HG03558 (cell line): ENCODE measurements at regions not wholly inside any gene's neighbourhood (a gene's known extent, or its start where the extent isn't known, plus 50 kb on each side); places are given as distances from the start of the nearest gene placed in this dataset.

Experiments used
- ATAC-seq: cut with Tn5 transposase; IDR thresholded peaks from one replicate; pipeline ENCODE4 v1.9.1; 2021; ENCODE audit warnings: moderate number of reproducible peaks; ENCODE audit not compliant: unreplicated experiment; ENCODE audit errors: extremely low read depth

DNA sequence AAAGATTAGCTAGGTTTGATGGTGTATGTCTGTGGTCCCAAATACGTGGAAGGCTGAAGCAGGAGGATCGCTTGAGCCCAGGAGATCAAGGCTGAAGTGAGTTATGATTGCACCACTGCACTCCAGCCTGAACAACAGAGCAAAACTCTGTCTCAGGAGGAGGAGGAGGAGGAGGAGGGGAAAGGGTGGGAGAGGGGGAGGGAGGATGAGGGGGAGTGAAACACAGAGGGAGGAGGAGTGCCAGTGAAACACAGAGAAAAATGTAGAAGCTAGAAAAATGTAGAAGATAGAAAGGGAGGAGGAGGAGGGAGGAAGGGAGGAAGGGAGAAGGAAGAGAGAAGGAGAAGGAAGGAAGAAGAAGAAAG, 387.5 kb downstream of the MTX2 start:
- no peak for ATAC-seq

DNA sequence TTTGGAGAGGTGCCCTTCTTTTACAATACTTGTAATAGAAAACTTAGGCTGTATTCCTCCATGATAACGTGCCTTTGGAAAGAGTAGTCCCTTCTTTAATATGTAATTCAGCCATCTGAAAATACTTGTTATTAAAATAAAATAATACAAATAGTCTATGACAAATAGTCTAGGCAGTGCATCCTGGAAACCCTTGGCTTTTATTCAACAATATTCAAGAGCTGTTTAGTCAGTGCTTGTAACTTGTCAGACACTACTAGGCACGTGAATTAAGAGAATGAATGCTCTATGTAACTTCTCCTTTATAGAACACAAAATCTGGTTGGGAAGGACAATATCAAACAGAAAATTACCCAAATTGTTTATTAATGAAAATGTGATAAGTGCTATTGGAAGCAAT, 388.2 kb downstream of the MTX2 start:
- no peak for ATAC-seq

DNA sequence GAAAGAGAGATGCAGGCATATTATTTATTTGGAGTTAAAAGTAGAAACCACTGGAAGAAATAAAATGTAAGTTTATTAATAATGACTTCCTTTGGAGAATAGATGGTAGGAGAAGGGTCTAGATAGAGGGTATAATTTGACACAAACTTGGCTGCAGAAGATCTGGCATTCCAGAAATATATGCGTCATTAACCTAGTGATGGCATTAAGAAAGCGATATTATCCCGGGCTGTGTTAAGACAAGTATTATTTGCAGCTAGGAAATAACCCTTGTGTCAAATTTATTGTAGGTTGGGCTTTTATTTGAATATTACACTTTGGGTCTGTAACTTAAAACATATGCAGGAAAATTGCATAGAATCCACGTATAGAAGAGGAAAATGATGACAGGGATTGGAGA, 389.5 kb downstream of the MTX2 start:
- ATAC-seq = no peak

DNA sequence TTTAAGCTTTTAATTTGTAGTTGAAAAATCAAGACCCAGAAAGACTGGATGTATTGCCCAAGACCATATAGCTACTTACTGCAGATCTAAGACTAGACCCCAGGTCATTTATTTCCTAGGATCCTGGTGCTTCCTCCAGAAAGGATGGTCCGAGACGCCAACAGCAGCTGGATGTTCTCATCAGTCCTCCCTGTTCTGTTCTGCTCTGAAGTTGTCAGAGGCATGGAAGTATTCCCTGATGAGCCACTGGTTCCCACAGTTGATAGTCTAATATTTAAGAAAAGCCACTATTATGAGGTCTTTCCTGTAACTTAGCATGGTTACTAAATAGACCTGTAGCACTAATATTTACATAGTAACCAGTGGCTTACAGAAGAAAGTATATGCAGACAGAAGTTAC, 393.5 kb downstream of the MTX2 start:
- no peak for ATAC-seq

DNA sequence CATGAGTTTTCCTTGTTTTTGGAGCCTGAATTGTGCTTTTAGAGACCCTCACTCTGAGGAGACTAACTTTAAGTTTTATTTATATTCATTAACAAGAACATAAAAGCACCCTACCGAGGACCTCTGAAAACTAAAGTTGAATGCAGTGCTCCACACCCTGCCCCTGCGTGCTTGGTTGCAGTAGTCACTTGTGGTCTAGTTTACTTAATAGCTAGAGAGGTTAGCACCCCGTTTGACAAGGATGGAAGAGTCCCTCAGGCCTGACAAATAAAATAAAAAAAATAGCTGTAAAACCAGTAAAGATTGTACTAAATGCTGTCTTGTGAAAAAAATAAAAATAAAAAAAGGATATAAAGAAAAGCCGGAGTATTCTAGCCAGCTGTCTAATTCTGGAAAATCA, 395.2 kb downstream of the MTX2 start:
- no peak for ATAC-seq

DNA sequence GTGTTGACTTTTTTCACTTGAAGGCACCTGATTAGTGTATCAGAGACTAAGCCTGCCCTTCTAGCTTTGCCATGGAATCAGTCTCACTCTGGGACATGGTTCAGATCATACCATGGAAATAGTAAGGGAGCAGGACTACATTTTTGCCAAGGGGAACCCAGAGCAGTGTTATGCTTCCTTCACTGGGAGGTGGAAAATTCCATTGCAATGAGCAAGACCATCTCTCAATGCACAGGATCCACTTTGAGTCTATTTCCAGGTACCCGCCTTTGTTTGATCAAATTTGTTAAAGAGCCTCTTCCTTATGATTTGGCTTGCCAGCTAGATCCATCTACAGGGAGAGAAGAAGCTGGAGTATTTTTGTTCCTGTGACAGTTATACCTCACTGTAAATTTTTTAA, 395.8 kb downstream of the MTX2 start:
- no peak for ATAC-seq

DNA sequence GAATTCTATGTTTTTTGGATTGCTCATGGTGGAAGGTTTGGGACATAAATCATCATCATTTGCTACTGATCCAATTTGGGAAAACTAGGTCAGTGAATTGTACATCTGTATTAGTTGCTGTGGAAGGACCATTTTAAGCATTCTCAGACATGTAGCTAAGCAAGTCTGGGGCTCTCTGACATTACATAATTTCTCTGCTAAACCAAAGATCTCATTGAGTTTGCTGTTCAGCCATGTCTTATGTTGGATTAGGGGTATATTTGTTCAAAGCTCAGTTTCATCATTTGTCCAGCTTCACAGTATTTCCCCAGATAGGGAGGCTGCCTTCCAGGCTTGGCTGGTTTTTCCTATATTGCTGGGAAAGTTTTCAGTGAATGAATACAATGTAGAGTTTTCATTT, 399.7 kb downstream of the MTX2 start:
- no peak for ATAC-seq

DNA sequence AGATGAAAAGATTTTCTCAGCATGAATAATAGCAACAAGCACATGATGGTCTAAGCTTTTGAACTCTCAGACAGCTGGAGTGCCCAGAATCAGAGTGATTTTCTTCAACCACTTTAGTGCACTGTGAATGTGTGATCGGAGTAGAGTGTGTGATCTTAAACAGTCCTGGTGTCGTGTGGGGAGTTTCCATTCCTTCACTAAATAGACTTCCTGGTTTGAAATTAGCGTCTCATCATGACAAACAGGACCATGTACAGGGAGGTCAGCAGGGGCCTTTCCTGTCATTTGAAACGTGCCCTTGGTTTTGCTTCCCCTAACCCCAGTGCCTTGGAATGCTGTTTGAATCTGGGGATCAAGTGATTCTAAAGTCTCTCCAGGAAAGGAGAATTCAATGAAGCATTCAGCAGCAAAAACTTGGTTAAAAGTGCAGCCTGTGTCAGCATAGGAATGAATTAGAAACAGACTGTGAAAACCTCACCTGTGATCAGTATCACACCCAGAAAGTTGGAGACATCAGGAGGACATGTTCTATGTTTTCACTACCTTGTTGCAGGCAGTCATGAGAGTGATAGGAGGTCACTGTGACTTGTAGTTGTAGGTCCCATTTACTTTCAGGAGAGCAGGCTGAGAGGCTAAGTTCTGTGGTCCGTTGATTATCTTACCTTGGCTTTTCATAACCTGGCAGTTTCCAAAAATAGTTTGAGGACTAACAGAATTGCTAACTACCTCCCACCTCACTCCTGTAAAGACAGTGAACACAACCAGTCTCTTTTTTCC, 400.3 kb downstream of the MTX2 start:
- ATAC-seq = no peak

DNA sequence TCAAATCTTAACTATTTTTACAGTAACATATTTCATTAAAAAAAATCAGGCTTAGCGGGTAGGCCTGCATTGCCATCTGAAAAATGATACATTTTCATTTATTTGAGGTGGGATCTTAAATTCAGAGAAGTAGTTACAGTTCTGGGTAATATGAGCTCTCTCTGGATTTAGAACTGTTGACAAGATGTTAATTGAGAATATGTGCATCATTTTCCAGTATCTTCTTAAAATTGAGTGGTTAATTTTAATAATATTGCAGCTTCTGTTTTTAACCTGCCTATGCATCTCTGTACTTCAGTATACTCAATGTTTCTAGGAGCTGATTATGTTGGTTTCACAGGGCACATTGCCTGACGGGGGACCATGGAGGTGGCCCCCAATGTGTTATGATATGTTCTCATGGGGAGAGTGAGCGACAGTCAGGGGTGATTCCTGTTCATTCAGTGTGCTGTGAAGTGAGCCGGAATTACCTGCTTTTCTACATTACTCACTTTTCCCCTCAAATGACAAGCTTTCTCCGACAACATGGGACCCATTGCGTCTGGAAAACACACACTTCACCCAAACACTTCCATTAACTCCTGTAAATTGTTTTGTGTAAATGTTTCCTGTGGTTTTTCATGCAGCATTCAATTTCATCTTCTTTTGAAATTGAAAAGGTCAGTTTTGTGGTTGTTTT, 406.2 kb downstream of the MTX2 start:
- no peak for ATAC-seq

DNA sequence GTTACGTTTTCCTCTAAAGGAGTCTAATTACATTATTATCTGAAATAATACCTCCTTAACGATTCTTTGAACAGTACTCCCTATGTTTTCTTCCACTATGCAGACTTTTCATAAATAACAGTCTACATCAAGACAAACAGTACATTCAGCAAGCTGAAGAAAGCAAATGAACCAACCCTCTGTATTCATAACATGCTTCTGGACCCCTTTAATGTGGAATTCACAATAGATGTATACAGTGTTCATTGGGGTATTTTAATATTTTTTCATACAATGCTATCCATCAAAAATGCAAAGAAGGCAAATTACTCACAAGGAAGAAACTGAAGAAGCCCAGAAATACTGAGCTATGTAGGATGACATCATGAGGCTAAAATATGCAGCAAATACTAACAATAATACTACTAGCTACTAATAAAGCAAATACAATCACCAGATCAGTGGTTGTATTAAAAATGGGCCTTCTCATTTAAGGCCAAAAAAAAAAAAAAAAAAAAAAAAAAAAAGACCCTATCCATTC, 408.6 kb downstream of the MTX2 start:
- ATAC-seq = no peak

DNA sequence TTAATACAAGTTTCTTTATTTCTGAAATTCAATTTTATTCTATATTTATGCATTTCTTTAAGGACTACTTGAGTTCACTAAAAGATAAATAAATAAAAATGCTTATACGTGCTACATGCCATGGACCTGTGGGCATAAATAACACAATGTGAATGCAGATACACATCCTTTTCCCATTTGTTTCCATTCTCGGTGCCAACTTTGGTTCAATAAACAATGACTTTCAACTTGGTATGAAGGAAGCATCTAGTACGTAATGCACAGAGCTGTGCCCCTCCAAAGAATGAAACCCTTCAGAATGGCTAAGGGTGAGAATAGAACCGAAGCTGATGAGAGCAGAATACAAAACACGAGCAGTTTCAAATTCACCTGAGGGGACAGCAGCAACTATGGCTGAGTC, 409.3 kb downstream of the MTX2 start:
- ATAC-seq = no peak

DNA sequence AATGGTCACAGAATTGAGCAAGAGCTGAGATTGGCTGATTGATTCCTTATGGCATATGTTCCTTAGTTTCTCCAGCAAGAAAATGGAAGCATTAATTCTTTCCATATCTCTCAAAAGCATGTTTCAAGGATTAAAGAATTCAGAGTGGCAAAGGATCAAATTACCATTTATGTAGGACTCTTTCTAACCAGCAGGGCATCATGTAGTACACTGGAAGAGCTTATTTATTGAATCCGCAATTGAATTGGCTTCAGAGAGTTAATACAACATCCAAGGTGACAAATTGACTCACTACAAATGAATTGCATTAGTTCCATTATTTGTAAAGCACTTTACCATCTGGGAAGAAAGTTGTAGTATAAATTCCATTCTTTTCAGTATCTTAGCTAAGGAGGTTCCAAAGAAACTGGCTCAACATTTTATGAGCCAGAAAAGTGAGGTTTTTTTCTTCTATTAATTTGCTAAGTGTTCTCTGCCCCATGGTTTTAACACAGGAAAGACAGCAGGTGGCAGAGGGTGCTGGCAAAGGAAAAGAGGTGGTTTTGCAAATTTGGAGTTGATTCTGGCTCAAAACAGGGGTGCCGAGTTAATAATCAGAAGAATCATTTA, 409.9 kb downstream of the MTX2 start:
- no peak for ATAC-seq

DNA sequence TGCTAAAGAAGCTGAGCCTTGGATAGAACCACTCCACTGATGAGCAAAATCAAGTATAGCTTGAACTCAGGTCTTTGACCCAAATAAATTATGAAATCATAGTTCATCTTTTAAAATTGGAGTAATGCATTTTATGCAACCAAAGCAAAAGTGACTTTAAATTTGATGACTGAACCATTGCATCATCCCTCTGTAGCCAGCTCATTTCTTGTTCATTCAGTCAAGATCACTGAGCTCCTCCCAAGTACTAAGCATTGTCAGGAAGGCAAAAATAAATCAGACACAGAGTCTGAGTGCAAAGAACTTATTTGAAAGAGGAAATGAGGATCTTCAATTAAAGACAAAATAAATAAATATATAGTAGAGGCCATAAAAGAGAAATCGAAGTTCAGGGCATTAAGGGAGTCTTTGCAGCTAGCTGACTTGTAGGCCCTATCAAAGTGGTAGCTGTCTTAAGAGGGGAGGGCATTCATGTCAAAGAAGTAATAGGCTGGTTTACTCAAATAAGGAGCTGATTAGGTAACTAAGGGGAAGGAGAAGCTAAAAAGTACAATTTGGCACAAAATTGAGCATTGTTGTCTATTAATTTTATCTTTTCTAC, 411.8 kb downstream of the MTX2 start:
- ATAC-seq = no peak

DNA sequence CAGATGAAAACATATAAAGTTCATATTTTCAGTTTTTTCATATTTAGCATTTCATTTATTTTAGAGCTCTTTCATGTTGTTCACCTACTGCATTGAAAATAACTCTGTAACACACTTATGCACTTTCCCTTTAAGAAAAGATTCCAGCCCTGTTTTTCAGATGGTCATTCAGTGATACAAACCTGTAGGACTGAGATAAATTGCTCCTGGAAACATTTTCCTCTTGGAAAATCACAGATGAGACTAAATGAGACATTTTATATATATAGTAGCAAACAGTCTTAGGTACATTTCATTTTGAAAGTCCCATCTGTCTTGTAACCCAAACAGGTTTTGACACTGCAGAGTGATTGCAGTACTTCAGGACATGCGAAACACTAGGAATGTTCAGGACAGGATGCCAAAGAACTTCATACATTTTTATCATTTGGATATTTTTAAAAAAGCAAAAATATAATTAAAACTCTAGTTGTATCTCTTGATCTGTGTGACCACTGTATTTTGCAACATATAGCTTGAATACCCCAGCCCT, 412.4 kb downstream of the MTX2 start:
- no peak for ATAC-seq

DNA sequence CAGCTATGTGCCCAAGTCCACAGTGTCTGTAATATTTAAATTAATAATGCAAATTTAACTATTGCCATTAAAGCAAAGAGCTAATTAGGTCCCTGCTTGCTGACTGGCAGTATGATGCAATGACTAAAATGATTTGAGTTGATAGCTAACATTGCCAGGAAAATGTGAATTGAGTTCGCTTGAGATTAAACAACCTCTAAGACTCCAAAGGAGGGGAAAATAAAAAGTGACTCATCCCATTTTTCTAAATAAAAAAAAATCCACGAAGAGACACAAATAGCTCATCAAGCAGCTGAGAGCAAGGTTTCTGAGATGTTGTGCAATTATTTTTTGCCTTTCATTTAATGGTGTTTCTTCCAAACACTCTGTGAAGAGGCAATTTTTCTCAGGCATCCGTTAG, 413.0 kb downstream of the MTX2 start:
- ATAC-seq = no peak

DNA sequence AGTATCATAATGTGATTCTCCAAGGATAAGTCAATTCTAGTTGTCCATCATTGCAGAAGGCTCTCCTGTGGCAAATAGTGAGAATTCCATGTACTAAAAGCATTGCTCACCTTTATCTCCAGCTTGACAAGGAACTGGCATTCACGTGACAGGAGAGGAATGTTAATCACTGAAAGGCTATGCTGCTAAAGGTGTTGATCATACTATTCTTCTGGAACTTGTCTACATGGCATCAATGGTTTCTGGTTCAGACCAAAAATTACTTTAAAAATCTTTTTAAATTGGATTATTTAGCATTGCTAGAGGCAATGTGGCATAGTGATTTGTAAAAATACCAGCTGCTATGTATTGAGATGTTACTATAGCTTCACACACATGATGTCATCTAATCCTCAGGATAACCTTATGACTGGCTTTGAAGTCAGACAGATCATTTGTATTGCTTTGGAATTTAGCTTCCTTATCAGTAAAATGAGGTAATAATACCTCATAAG, 414.4 kb downstream of the MTX2 start:
- ATAC-seq = no peak

DNA sequence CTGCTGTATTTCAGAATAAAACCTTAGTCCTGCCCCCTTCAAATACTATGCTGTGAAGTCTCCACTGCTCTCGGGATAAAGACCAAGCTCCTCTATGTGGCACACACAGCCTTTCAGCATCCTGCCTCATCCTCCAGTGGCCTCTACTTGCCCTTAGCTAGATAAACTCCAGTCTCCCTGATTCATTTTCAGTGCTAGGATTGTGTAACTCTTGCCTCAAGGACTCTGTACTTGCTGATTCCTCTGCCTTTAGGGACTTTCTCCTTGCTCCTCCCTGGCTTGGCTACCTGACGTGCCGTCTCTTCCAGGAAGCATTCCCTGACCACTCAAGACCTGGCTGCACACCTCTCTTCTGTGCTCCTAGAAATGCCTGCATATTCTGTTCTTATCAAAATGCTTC, 416.7 kb downstream of the MTX2 start:
- no peak for ATAC-seq

DNA sequence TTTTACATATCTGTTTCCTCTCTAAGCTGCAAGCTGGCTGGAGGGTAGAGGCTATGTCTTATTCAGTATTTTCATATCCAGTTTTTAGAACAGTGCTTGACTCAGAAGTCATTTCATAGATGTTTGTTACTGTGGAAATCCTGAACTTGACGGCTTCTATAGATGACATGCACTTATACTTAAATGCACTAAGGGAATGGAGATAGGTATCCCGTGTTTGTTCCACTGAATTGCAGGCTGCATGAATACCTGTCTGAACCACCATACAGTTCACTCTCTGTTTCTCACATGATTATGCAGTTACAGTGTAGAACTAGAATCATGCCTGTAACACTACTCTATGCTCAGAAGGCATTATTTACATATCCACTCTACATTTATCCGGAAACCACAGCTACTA, 417.1 kb downstream of the MTX2 start:
- ATAC-seq = no peak

DNA sequence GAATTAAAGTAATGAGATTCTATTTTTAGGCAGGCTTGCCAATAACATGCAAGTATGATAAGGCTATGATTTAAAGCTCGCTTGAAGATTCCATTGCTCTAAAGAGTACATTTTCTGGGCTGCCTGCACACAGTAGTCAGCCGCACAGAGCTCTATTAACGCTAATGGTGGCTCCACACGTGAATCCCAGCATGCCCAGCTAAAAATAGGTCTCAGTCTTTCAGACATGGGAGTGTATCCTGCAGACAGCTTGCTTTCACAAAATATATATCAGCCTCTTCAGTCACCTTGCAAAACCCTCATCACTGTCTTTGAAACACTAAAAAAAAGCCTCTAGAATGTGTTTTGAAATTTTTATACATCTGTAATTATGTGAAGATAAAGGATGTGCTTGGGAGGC, 418.1 kb downstream of the MTX2 start:
- no peak for ATAC-seq

DNA sequence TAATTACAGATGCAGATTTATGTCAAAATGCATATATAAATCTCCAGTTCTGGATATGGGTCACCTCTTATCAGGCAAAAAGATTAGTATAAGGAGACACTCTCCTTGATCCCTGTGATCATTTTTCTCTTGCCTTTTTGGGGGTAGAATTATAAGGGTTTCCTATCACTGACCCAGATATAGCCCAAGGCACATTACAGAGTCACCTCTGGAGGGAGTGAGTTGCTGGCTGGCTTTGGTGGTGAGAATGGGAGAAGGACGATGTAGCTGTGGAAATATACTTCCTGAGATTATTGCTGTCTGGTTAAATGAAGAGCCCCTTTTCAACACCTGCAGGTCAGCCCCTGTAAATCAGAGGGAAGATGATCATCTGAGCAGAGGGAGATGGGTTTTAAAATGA, 418.7 kb downstream of the MTX2 start:
- no peak for ATAC-seq

DNA sequence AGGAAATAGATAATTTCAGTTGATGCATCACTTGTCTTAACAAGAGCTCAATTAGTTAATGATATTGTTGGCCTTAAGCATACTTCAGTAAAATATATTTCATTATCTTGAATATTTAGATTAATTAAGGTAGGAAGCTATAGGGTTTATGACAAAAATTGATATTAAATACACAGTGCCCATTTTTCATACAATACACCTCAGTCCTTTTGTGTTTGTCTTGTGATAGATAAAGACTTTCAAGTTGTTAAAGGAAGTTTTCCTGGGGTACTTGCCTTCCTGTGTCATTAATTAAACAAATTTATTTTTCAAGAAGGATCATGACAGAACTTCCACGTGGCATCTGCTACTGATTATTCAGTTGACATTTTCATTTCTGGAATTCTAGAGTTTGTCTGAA, 420.5 kb downstream of the MTX2 start:
- ATAC-seq = no peak
